Transverse colon (tissue), 4 donors: ENCODE measurements at regions not wholly inside any gene's neighbourhood (a gene's known extent, or its start where the extent isn't known, plus 50 kb on each side); places are given as distances from the start of the nearest gene placed in this dataset.

Experiments
- DNase-seq: peaks from one replicate; pipeline ENCODE4 v3.0.0-alpha.2; 2019
- H3K27ac ChIP-seq, 4 donors: fragments of 200-600 bp; sonication (generic); 2 replicates each; pipeline ENCODE4 v1.5.1; 2016 to 2018; ENCODE audit warnings: inconsistent platforms in 4 of 4
- H3K27me3 ChIP-seq: fragments of 200-600 bp; sonication (generic); 2 replicates; pipeline ENCODE4 v1.5.1; 2017; ENCODE audit warnings: inconsistent platforms
- H3K36me3 ChIP-seq, 4 donors: fragments of 200-600 bp; sonication (generic); 2 replicates each; pipeline ENCODE4 v1.5.1; 2017 to 2019; ENCODE audit warnings: inconsistent platforms in 4 of 4
- H3K4me1 ChIP-seq, 4 donors: fragments of 200-600 bp; sonication (generic); 2 replicates each; pipeline ENCODE4 v1.5.1; 2017 to 2020; ENCODE audit warnings: inconsistent platforms in 4 of 4
- H3K4me3 ChIP-seq, 4 donors: fragments of 200-600 bp; sonication (generic); 1 replicate in 1 of 4; 2 replicates in 3 of 4; pipeline versions ENCODE4 v1.5.1 to v1.6.1; 2017 to 2019; ENCODE audit warnings: inconsistent platforms in 4 of 4
- H3K9me3 ChIP-seq, 2 donors: fragments of 200-600 bp; sonication (generic); 2 replicates each; pipeline ENCODE4 v1.5.1; 2017 to 2019; ENCODE audit warnings: inconsistent platforms in 2 of 2
- EP300 ChIP-seq: sonication (generic); formaldehyde crosslinking; IDR thresholded peaks from one replicate; pipeline ENCODE4 v1.6.1; 2017; ENCODE audit warnings: antibody characterized with exemption, low read depth
- POLR2A ChIP-seq: fragments of 450-650 bp; IDR thresholded peaks from one replicate; pipeline ENCODE4 v1.6.1; 2016; ENCODE audit warnings: antibody characterized with exemption, mild to moderate bottlenecking, moderate library complexity
- POLR2AphosphoS5 ChIP-seq, 3 donors: sonication (generic); formaldehyde crosslinking; IDR thresholded peaks; one replicate each; pipeline ENCODE4 v1.6.1; 2016; ENCODE audit warnings: antibody characterized with exemption in 3 of 3
- WGBS, 2 donors: methylation state at CpG; one replicate each; pipeline ENCODE4 v1.1.5; 2018; ENCODE audit warnings: low coverage in 1 of 2; 5-methylcytosine and 5-hydroxymethylcytosine counted together
- in situ Hi-C, 4 donors: fragments of 200-750 bp; cut with MboI; loops; one replicate each; pipeline versions ENCODE4 v1.15.0 to v1.15.1; 2017; ENCODE audit warnings: low sequenced_read_pairs in 3 of 4, low pct_ligation_motif_present in 1 of 4, low pct_unique_long_range_greater_than_20kb in 1 of 4
- intact Hi-C: fragments of 100-400 bp; cut with DNase I; formaldehyde crosslinking; loops from one replicate; pipeline ENCODE4 v1.15.1; 2023; ENCODE audit warnings: low total_unique reads
- TF ChIP-seq, protein P1 (sequence below), 5 experiments: fragments of 200-600 bp in 3 of 5; fragments of 450-650 bp in 2 of 5; sonication (generic) in 3 of 5; IDR thresholded peaks; 1 replicate in 2 of 5; 2 replicates in 3 of 5; pipeline ENCODE4 v1.5.1; 2016 to 2017; ENCODE audit warnings: antibody characterized with exemption in 5 of 5, inconsistent platforms in 3 of 5, mild to moderate bottlenecking in 2 of 5, moderate library complexity in 1 of 5

DNA sequence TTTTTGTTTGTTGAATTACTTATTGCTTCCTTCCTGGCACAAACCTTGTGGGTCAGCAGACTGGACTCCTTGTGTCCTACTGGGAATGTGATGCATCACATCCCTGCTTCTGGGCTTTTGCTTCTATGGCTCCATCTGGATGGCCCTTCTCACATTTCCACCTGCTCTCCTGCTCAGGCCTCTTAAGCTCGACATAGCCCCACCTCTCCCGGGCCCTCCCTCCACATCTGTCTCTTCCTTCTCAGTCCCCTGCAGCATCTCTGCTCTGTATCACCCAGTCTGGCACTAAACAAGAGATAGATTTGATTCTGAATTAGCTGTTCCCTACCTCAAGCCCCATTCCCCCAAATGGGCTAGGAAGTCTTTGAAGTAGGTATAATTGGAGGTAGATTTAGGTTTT is 356.8 kb downstream of the DHX35 start:
- WGBS, 2 donors = 24% methylated on average over 2 of the region's 2 CpGs; no CpG with 5 or more reads in 1 of the 2 donors

DNA sequence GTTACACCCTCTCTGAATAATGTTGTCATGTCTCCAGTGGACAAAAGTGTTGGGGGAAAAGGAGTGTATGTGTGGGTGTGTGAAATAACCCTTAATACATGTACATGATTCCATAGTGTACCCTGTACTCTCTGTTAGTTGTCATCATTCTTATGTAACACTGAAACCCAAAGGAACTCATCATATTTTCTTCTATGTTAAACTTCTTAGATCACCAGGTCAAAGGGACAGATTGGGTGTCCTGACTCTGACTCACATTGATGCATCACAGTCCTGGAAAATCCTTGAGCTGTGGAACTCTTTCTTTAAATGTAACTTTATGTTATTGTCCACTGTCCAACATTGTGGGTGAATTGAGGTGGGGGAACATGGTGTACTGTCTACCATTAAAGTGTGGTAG is 350.5 kb downstream of the DHX35 start:
- in situ Hi-C loops = no loop called here
- Histone ChIP-seq H3K4me3 (no peak overlapping the region), H3K9me3 (peaks cover 0 to 2% of the 10 kb centered on the region in 2 donors), H3K27ac (no peak overlapping the region), H3K27me3 (no peaks in the 10 kb centered on the region), H3K4me1 (no peaks in the 10 kb centered on the region), H3K36me3 (no peaks in the 10 kb centered on the region)
- intact Hi-C loops = no loop called here
- TF ChIP-seq POLR2AphosphoS5 (IDR thresholded peaks at IDR 0.05) (no peak), EP300 (no peak), POLR2A (no peak)
- TF ChIP-seq, protein P1, sequence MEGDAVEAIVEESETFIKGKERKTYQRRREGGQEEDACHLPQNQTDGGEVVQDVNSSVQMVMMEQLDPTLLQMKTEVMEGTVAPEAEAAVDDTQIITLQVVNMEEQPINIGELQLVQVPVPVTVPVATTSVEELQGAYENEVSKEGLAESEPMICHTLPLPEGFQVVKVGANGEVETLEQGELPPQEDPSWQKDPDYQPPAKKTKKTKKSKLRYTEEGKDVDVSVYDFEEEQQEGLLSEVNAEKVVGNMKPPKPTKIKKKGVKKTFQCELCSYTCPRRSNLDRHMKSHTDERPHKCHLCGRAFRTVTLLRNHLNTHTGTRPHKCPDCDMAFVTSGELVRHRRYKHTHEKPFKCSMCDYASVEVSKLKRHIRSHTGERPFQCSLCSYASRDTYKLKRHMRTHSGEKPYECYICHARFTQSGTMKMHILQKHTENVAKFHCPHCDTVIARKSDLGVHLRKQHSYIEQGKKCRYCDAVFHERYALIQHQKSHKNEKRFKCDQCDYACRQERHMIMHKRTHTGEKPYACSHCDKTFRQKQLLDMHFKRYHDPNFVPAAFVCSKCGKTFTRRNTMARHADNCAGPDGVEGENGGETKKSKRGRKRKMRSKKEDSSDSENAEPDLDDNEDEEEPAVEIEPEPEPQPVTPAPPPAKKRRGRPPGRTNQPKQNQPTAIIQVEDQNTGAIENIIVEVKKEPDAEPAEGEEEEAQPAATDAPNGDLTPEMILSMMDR (IDR thresholded peaks at IDR 0.05) = no peak
- DNase-seq = no peak

More for the DNA sequence above, 356.8 kb downstream of the DHX35 start:
- Histone ChIP-seq H3K36me3 (no peaks in the 10 kb centered on the region), H3K27ac (no peak overlapping the region), H3K27me3 (no peaks in the 10 kb centered on the region), H3K9me3 (no peaks in the 10 kb centered on the region), H3K4me3 (no peak overlapping the region), H3K4me1 (no peaks in the 10 kb centered on the region)
- DNase-seq = no peak
- TF ChIP-seq, protein P1 (IDR thresholded peaks at IDR 0.05) = no peak
- no peak for TF ChIP-seq POLR2AphosphoS5 (IDR thresholded peaks at IDR 0.05)
- no peak for TF ChIP-seq POLR2A
- no peak for TF ChIP-seq EP300
- in situ Hi-C loops = no loop called here
- intact Hi-C loops = no loop called here

DNA sequence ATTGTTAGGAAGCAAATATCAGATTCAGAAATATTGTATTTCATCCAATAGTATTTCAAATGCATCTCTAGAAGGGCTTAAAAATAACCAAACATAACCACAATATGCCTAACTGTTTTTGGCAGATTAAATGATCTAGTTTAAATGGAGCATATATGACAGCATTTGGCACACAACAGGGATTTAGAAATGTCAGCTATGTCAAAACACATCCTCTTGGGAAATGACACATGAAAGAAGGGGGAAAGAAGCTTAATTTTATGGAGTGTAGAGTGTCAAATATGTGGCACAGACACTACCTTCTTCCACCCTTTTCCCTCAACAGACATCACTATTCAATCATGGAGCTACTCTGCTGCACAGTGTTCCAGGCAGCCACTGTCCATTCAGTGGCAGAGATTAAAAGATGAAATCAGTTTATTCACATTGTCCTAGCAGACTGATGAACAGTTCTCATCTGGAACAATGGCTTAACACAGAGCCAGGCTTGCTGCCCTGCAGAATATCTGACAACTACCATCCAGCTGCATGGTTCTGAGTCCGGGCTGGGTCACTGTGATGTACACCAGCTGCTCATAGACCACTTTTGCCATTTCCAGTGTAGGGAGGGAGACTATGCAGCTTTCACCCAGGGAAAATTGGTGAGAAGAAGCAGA is 349.8 kb downstream of the DHX35 start:
- Histone ChIP-seq H3K4me3 (no peak overlapping the region), H3K4me1 (no peaks in the 10 kb centered on the region), H3K27me3 (no peaks in the 10 kb centered on the region), H3K36me3 (no peaks in the 10 kb centered on the region), H3K9me3 (peaks cover 0 to 2% of the 10 kb centered on the region in 2 donors), H3K27ac (no peak overlapping the region)
- TF ChIP-seq EP300 = no peak
- no peak for TF ChIP-seq POLR2AphosphoS5 (IDR thresholded peaks at IDR 0.05)
- intact Hi-C loops = no loop called here
- in situ Hi-C loops = no loop called here
- 56% methylated on average over 1 of the region's 1 CpG; no CpG with 5 or more reads in 1 of the 2 donors for WGBS, 2 donors
- no peak for DNase-seq

DNA sequence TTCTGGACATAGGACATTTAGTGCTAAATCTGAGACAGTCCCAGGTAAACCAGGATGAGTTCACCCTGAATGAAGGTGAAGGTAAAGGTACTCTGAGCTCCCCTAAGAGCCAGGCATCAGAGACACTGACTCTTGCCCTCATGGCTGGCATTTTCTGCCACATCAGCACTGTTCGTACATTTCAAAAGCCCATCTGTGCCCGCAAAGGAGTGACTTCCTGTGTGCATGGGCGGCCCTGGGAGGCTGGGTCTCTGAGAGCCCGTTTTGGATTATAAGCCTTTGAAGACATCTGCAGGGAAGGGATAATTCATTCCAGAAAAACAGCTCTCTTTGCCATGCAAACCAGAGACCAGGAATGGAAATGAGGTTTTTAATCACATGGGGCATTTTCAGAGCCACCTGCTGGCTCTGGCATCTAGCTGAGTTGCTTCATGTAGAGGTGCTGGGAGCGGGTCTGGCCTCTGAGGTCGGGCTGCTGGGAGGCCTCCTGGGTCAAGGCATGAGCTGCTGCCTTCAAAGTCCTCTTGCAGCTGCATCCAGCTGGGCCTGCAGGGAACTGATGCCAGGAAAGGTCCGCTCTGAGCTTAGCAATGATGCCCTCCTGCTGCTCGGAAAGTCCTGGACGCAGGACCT is 348.3 kb downstream of the DHX35 start:
- no peak overlapping the region for H3K4me3 ChIP-seq
- 61% methylated on average over 8 of the region's 9 CpGs; no CpG with 5 or more reads in 1 of the 2 donors for WGBS, 2 donors
- intact Hi-C loops = no loop called here
- H3K9me3 ChIP-seq = peaks cover 0 to 2% of the 10 kb centered on the region in 2 donors
- in situ Hi-C loops = no loop called here
- H3K4me1 ChIP-seq = no peaks in the 10 kb centered on the region
- H3K36me3 ChIP-seq = no peaks in the 10 kb centered on the region
- no peak for DNase-seq
- TF ChIP-seq, protein P1 (IDR thresholded peaks at IDR 0.05) = no peak
- TF ChIP-seq POLR2A = no peak
- TF ChIP-seq EP300 = no peak
- no peak for TF ChIP-seq POLR2AphosphoS5 (IDR thresholded peaks at IDR 0.05)
- no peaks in the 10 kb centered on the region for H3K27me3 ChIP-seq
- no peak overlapping the region for H3K27ac ChIP-seq
